T-helper 1 cell treated with Interleukin-12 subunit alpha and Interleukin-12 subunit beta and Interleukin-4 antibody, amounts not matched to agents 30 μg/mL and 1 μg/mL, for 36 hours (primary cell): ENCODE measurements at regions not wholly inside any gene's neighbourhood (a gene's known extent, or its start where the extent isn't known, plus 50 kb on each side); places are given as distances from the start of the nearest gene placed in this dataset.

ENCODE experiments used
- H3K27ac Mint-ChIP-seq: one replicate; pipeline ENCODE4 v1.8.0; 2021; ENCODE audit warnings: mild to moderate bottlenecking, mixed read lengths
- H3K27me3 Mint-ChIP-seq: one replicate; pipeline ENCODE4 v1.8.0; 2021; ENCODE audit warnings: low read depth, mixed read lengths
- H3K36me3 Mint-ChIP-seq: one replicate; pipeline ENCODE4 v1.8.0; 2021; ENCODE audit warnings: low read depth, mixed read lengths
- H3K4me1 Mint-ChIP-seq: one replicate; pipeline ENCODE4 v1.8.0; 2021; ENCODE audit warnings: low read depth, mixed read lengths
- H3K4me3 Mint-ChIP-seq: one replicate; pipeline ENCODE4 v1.8.0; 2021; ENCODE audit warnings: mild to moderate bottlenecking, moderate library complexity, mixed read lengths
- H3K9me3 Mint-ChIP-seq: one replicate; pipeline ENCODE4 v1.8.0; 2021; ENCODE audit warnings: mixed read lengths

DNA sequence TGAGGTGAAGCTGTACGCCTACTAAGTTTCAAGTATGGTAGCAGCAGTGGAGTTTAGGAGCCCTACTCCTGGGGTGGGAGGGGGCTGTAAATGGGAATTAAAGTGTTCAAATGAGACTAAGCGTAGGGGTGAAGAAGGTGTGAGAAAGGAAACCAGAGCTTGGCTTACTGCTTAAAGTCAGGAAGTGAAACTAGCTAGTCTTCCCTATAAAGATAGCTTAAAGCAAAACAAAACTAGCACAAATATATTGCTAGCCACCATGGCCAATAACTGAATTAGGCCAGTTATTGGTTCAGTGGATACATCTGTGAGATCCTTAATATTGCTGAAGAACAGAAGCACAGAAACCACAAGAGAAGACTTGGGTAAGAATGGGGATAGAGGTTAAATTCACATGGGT lies 492.2 kb upstream of the PKN2 start:
- H3K27ac Mint-ChIP-seq = no peak overlapping the region

DNA sequence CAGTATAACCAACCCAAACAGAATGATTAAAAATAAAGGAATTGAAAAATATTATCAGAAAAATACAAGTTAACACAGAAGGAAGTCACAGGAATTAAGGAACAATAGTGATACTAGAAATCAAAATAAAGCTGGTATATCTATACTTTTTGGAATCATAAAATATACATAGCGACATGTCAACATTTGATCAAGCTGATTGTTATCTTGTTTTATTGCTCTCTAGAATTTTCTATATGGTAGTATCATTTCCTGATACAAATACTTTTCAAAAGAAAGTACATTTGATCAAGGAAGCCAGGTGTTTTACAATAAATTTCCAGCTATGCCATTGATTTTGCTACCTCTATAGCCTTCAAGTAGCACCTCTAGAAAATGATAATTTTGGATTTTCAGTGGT lies 489.5 kb upstream of the PKN2 start:
- Mint-ChIP-seq H3K27me3 (peaks cover 7% of the 10 kb centered on the region), H3K9me3 (no peaks in the 10 kb centered on the region), H3K36me3 (no peaks in the 10 kb centered on the region), H3K4me3 (no peak overlapping the region), H3K4me1 (peaks cover 6% of the 10 kb centered on the region), H3K27ac (no peak overlapping the region)

More for the DNA sequence above, 492.2 kb upstream of the PKN2 start:
- Mint-ChIP-seq H3K4me1 (peaks cover 6% of the 10 kb centered on the region), H3K9me3 (no peaks in the 10 kb centered on the region), H3K36me3 (no peaks in the 10 kb centered on the region), H3K4me3 (no peak overlapping the region), H3K27me3 (peaks cover 3% of the 10 kb centered on the region)

DNA sequence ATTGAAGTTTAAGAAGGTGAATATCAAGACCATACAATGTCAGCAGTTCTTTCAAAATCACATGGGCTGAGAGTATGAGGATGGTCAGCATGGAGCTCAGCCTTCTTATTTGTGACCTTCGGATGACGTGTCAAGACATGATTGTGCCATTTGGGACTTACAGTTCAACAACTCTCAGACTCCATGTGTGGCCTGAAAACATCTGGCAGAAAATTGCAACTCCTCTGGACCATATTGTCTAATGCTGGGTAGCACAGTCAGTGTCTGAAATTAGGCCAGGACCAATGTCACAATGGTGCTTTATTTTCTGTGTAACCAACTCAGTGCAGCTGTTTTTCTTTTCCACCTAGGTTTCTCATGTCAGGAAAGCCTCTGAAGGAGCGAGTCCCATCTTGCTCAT lies 483.5 kb upstream of the PKN2 start:
- no peak overlapping the region for H3K27ac Mint-ChIP-seq
- no peaks in the 10 kb centered on the region for H3K9me3 Mint-ChIP-seq
- H3K4me1 Mint-ChIP-seq = no peaks in the 10 kb centered on the region
- no peak overlapping the region for H3K4me3 Mint-ChIP-seq
- H3K27me3 Mint-ChIP-seq = peaks cover 14% of the 10 kb centered on the region
- H3K36me3 Mint-ChIP-seq = no peaks in the 10 kb centered on the region

DNA sequence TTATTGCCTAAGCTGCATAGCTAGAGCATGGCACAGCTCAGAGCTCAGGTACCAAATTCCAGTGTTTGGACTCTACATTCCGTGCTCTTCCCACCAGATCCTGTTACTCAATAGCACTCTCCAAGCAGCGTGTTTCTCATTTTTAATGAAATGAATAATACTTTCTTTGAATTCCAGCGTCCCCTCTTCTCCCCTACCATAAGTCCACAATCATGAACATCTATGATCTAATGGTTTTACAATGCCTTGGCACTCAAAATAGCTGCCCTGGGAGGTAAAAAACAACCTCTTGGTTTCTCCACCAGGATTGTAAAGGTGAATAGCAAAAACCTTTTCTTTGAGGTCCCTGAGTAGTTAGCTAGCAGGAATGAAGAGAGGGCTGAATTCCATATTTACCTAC lies 480.0 kb upstream of the PKN2 start:
- no peak overlapping the region for H3K27ac Mint-ChIP-seq
- peaks cover 10% of the 10 kb centered on the region for H3K27me3 Mint-ChIP-seq
- no peaks in the 10 kb centered on the region for H3K9me3 Mint-ChIP-seq
- no peaks in the 10 kb centered on the region for H3K36me3 Mint-ChIP-seq
- H3K4me3 Mint-ChIP-seq = no peak overlapping the region
- H3K4me1 Mint-ChIP-seq = no peaks in the 10 kb centered on the region

DNA sequence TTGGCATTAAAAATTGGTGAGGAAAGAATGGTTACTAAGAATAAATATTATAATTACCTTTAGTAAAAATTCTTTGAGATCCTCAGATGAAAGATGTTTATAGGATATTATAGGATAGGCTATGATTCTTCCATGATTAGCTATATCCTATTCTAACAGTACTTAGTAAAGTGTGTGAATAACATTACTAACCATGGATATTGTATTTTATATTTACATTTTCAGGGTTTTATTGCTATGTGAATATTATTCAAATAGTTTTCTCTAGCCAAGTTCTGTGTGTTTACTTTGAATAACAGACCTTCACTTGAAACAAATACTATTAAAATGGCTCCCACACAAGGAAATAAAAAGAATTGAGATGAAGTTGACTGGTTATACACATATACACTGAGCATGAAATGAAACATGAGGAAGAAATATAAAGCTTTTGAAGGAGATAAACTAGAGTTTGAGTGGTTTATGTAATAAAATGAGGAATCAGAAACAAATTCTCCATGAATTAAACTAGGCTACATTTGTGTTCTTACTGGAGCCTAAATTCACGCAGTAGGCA lies 479.4 kb upstream of the PKN2 start:
- no peak overlapping the region for H3K27ac Mint-ChIP-seq

DNA sequence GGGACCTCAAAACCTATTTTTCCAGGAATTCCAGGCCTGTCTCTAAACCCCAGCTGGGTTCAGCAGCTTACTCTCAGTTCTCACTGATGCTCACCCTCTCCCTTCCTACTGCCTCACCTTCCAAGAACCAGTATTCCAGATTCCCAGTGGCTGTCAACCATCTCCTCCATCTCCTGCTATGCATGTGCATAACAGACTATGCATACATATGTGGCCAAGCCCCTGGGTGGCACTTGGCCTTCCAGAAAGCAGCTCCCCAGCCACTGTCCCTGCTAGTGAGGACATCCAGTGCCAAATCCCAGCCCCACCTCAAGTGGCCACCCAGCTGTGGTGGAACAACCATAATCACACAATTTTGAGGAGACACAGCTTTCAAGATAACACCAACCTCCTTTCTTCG lies 475.7 kb upstream of the PKN2 start:
- H3K4me3 Mint-ChIP-seq = no peak overlapping the region
- no peak overlapping the region for H3K27ac Mint-ChIP-seq
- H3K4me1 Mint-ChIP-seq = peaks cover 8% of the 10 kb centered on the region
- H3K36me3 Mint-ChIP-seq = no peaks in the 10 kb centered on the region
- no peaks in the 10 kb centered on the region for H3K27me3 Mint-ChIP-seq
- H3K9me3 Mint-ChIP-seq = no peaks in the 10 kb centered on the region

More for the DNA sequence above, 479.4 kb upstream of the PKN2 start:
- Mint-ChIP-seq H3K4me1 (no peaks in the 10 kb centered on the region), H3K36me3 (no peaks in the 10 kb centered on the region), H3K9me3 (no peaks in the 10 kb centered on the region), H3K4me3 (no peak overlapping the region), H3K27me3 (peaks cover 10% of the 10 kb centered on the region)

DNA sequence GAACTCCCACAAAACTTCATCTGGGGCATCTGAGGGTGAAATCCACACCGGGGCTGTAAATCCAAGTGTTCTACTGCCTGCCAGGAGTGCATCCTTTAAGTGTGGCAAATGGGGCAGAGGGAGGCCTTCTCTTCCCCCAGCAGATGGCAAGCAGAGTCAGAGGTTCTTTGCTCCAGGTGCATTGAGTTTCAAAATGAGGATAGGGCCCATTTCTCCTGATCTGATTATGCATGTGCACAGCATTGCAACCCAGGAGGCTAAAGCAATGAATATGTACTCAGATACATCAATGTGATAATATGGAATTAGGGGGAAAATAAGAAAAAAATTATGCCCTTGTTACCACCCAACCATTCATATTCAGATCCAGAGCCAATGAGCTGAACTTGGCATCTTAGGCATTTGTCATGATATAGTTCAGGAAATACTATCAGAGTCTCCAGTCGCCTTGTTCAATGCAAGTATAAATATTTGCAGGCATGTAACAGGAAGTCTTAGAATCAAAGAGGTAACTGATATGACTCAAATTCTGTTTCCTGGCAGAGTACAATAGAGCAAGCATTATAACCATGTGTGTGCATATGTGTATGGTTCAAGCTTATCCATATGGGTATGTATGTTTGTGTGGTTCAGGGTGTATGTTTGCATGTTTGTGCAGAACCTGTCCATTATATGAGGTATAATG lies 473.8 kb upstream of the PKN2 start:
- Mint-ChIP-seq H3K27me3 (no peaks in the 10 kb centered on the region), H3K9me3 (no peaks in the 10 kb centered on the region), H3K4me3 (no peak overlapping the region), H3K4me1 (peaks cover 8% of the 10 kb centered on the region), H3K27ac (no peak overlapping the region), H3K36me3 (no peaks in the 10 kb centered on the region)

DNA sequence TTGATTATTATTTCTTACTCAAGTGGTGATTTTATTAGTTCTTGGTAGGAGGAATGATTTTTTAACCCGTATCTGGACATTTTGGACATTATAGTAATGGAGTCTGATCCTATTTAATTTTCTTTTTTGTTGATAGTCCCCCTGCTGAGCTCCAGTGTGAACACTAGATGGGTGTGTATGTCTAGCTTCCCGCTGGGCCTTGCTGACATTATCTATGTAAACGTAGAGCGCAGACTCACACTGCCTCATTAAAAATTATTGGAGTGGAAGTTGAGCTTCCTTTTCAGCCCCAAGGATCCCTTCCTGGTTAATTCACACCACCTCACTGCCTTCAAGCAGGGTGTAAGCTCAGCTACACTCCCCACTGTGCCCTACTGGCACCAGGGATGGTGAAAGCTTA lies 467.6 kb upstream of the PKN2 start:
- no peaks in the 10 kb centered on the region for H3K27me3 Mint-ChIP-seq
- no peaks in the 10 kb centered on the region for H3K36me3 Mint-ChIP-seq
- no peaks in the 10 kb centered on the region for H3K9me3 Mint-ChIP-seq
- no peak overlapping the region for H3K27ac Mint-ChIP-seq
- no peak overlapping the region for H3K4me3 Mint-ChIP-seq
- no peaks in the 10 kb centered on the region for H3K4me1 Mint-ChIP-seq

DNA sequence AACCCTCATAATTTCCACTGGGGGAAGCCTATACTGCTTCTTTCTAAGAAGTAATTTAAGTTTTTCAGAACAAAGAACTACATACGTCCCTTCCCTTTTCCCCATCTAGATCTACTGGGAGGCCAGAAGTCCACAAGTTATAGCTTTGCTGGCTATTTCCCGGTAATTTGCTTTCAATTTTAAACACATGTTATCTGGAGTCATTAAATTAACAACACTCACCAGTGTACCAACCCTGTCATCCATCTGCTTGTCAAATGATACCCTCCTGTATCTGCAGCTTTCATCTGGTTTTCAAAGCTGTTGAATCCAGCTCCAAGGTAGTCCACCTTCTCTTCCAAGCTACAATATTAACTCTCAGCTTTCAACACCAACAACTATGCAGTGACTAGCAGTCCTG lies 466.7 kb upstream of the PKN2 start:
- no peaks in the 10 kb centered on the region for H3K27me3 Mint-ChIP-seq
- no peaks in the 10 kb centered on the region for H3K4me1 Mint-ChIP-seq
- no peak overlapping the region for H3K4me3 Mint-ChIP-seq
- H3K27ac Mint-ChIP-seq = no peak overlapping the region
- H3K9me3 Mint-ChIP-seq = no peaks in the 10 kb centered on the region
- H3K36me3 Mint-ChIP-seq = no peaks in the 10 kb centered on the region

DNA sequence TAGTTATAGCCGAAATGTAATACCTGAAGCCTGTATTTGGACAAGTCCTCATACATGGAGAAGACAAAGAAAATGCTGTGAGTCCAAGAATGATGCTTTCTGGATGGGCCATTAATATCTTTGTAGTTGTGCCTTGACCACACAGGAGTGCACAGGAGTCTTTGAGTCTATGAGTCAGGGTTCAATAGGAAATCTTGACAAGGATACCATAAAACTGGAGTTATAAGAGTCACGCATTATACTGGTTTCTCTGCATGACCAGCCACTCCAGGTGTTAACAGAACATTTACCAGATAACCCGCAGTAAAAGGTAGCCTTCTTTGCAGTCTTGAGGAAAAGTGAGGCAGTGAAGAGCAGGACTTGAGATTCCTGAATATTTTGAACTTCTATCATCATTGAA lies 464.6 kb upstream of the PKN2 start:
- no peaks in the 10 kb centered on the region for H3K9me3 Mint-ChIP-seq
- no peaks in the 10 kb centered on the region for H3K4me1 Mint-ChIP-seq
- no peaks in the 10 kb centered on the region for H3K27me3 Mint-ChIP-seq
- H3K36me3 Mint-ChIP-seq = no peaks in the 10 kb centered on the region
- no peak overlapping the region for H3K4me3 Mint-ChIP-seq
- H3K27ac Mint-ChIP-seq = no peak overlapping the region

DNA sequence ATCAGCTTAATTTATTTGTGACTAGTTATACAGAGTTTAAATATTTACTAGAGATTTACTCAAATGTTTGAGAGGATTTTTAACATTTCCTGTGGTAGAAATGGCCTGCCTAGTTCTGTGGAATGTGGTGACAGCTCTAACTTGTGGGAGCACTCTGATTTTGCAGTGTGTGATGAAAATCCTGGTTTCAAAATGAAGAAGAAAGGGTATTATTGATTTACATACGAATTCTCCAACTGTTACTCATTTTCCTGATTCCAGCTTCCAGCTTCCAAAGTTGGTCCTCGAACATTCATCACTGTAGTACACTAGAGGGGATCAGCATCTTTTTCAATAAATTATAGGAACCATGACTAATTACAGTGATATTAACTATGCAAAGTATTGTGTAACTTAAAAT lies 462.7 kb upstream of the PKN2 start:
- no peak overlapping the region for H3K4me3 Mint-ChIP-seq
- no peaks in the 10 kb centered on the region for H3K36me3 Mint-ChIP-seq
- no peaks in the 10 kb centered on the region for H3K9me3 Mint-ChIP-seq
- no peaks in the 10 kb centered on the region for H3K27me3 Mint-ChIP-seq
- no peaks in the 10 kb centered on the region for H3K4me1 Mint-ChIP-seq
- H3K27ac Mint-ChIP-seq = no peak overlapping the region

DNA sequence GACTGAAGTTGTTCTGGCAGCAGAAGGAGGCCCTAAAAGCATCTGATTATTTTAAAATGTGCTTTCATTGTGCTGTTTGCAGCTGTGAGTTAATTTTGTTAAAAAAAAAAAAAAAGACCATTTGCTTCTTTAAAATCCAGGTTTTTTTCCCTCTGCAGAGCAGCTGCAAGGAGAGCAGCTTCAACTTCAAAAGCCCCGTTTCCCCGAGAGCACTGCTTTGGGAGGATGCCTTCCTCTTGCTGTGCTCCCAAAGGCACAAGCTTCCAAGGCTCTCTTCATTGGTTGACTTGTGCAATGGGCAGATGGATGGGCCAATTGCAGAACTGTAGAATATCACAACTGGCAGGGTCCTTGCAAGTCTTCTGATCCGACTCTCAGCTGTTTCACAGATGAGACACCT lies 459.2 kb upstream of the PKN2 start:
- H3K27me3 Mint-ChIP-seq = no peaks in the 10 kb centered on the region
- no peak overlapping the region for H3K27ac Mint-ChIP-seq
- H3K4me1 Mint-ChIP-seq = no peaks in the 10 kb centered on the region
- no peak overlapping the region for H3K4me3 Mint-ChIP-seq
- no peaks in the 10 kb centered on the region for H3K36me3 Mint-ChIP-seq
- H3K9me3 Mint-ChIP-seq = no peaks in the 10 kb centered on the region

DNA sequence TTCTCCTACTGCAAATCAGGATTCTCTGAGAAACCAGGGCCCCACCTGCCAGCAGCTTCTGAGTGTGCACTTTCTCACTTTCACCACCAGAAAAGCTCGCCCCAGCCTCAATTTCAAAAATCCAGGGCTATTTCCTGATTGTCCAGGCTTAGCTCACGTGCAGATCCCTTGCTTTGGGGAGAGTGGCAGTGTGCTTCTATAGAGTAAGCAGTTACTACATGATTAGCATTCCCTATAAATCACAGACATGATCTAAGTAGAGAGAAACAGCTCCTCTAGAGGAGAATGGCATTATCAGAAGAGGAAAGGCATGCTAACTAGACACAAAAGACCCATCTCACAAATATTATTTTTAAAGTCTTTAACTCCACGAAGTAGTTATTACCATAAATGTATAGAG lies 456.0 kb upstream of the PKN2 start:
- no peak overlapping the region for H3K4me3 Mint-ChIP-seq
- no peaks in the 10 kb centered on the region for H3K36me3 Mint-ChIP-seq
- H3K27ac Mint-ChIP-seq = no peak overlapping the region
- no peaks in the 10 kb centered on the region for H3K9me3 Mint-ChIP-seq
- no peaks in the 10 kb centered on the region for H3K27me3 Mint-ChIP-seq
- no peaks in the 10 kb centered on the region for H3K4me1 Mint-ChIP-seq

DNA sequence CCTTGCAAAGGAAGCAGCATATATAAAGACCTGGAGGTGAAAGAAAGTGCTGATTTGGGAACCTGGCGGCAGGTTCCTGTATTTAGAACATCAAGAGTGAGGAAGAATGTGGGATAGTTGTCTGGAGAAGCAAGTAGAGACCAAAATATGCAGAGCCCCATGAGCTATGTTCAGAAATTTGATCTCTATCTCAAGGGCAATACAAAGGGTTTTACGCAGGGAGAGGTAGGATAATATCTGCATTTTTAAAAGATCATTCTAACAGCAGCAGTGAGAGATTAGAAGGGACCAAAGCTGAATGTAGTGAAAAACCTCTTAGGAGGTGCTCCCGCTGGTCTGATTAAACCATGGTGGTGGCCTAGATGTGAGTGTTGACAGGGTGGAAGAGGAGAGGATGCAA lies 453.9 kb upstream of the PKN2 start:
- no peak overlapping the region for H3K27ac Mint-ChIP-seq
- no peaks in the 10 kb centered on the region for H3K4me1 Mint-ChIP-seq
- H3K27me3 Mint-ChIP-seq = no peaks in the 10 kb centered on the region
- H3K9me3 Mint-ChIP-seq = no peaks in the 10 kb centered on the region
- H3K36me3 Mint-ChIP-seq = no peaks in the 10 kb centered on the region
- H3K4me3 Mint-ChIP-seq = no peak overlapping the region

DNA sequence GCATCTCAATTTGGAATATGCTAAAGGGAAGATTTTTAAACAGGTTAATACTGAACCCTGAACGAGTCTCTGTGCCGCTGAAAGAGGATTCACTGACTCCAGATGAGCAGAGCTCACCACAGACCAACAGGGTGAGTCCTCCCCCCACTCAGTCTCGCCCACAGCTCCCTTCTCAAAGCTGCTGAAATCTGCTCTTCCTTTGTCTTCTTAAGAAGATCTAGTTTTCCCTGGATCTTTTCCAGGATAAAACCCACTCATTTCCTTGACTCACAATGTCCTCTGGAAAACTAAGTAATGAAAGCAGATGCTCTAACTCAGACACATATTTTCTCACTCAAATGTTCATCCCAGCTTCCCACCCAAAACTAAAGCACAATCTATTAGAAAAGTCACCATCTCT lies 447.0 kb upstream of the PKN2 start:
- no peaks in the 10 kb centered on the region for H3K27me3 Mint-ChIP-seq
- no peaks in the 10 kb centered on the region for H3K4me1 Mint-ChIP-seq
- H3K36me3 Mint-ChIP-seq = no peaks in the 10 kb centered on the region
- H3K9me3 Mint-ChIP-seq = peaks cover 8% of the 10 kb centered on the region
- H3K27ac Mint-ChIP-seq = no peak overlapping the region
- H3K4me3 Mint-ChIP-seq = no peak overlapping the region

DNA sequence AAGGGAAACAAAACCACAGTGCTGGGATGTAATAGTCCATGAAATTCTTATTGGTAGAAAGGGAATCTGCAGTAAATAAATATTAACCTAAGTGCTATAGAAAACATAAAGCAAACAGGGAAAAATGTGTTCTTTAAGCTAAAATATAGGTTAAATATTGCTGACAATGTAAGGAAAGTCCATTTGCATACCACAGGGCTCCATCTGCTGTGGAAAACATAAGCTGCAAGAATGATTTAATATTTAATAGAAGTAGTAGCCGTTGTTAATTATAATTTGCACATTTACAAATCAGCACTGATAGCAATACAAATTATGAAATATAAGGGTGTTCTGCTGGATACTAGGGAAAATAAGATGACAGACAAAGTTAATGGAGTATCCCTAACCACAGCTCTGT lies 444.9 kb upstream of the PKN2 start:
- no peak overlapping the region for H3K27ac Mint-ChIP-seq
- no peak overlapping the region for H3K4me3 Mint-ChIP-seq
- H3K27me3 Mint-ChIP-seq = no peaks in the 10 kb centered on the region
- H3K4me1 Mint-ChIP-seq = no peaks in the 10 kb centered on the region
- H3K36me3 Mint-ChIP-seq = no peaks in the 10 kb centered on the region
- H3K9me3 Mint-ChIP-seq = peaks cover 8% of the 10 kb centered on the region
